ENCODE measurements at regions not wholly inside any gene's neighbourhood (a gene's known extent, or its start where the extent isn't known, plus 50 kb on each side); places are given as distances from the start of the nearest gene placed in this dataset.

GRCh38 chr7:68744036-68744435, 854.2 kb upstream of the AUTS2 start:
- Histone ChIP-seq H3K27ac (ENCODE audit: insufficient read depth, low read length) (no peak overlapping the region), H3K14ac (replicated peaks; ENCODE audit: low read depth, low read length) (no peak overlapping the region), H3K4me2 (ENCODE audit: low read depth, low read length) (no peak overlapping the region), H2AK5ac (ENCODE audit: low read depth, low read length) (no peak overlapping the region), H3K23ac (ENCODE audit: low read depth, low read length) (no peak overlapping the region), H3K18ac (ENCODE audit: low read depth, low read length) (no peak overlapping the region), H3K79me1 (ENCODE audit: low read depth in 1 of 2, low read length in 2 of 2) (no peaks in the 10 kb centered on the region), H3K9ac (ENCODE audit: low read depth, low read length) (no peak overlapping the region), H3K4ac (ENCODE audit: low read depth, low read length) (no peak overlapping the region), H3K4me1 (ENCODE audit: control insufficient read depth, insufficient read depth, low read length) (no peaks in the 10 kb centered on the region), H3K9me3 (ENCODE audit: control insufficient read depth, insufficient read depth, low read length) (no peaks in the 10 kb centered on the region), H4K5ac (ENCODE audit: low read depth, low read length) (no peak overlapping the region), H4K91ac (ENCODE audit: insufficient read depth, low read depth, low read length) (no peak overlapping the region), H3K36me3 (ENCODE audit: control insufficient read depth, insufficient read depth, low read length) (no peaks in the 10 kb centered on the region), H3K56ac (ENCODE audit: extremely low read depth, insufficient read depth, low read length) (no peak overlapping the region), H3K4me3 (ENCODE audit: insufficient read depth, low read depth, low read length) (no peak overlapping the region), H2BK20ac (ENCODE audit: low read depth, low read length) (no peak overlapping the region), H3K27me3 (ENCODE audit: control insufficient read depth, insufficient read depth, low read length) (no peaks in the 10 kb centered on the region), H2AFZ (replicated peaks; ENCODE audit: low read length, poor library complexity) (no peak overlapping the region), H2BK5ac (ENCODE audit: low read depth, low read length, poor library complexity, severe bottlenecking) (no peak overlapping the region), H2BK15ac (ENCODE audit: low read depth, low read length) (no peak overlapping the region), H4K8ac (ENCODE audit: low read depth in 2 of 2, low read length in 2 of 2) (no peak overlapping the region), H2BK120ac (ENCODE audit: low read depth, low read length) (no peak overlapping the region), H2AK9ac (replicated peaks; ENCODE audit: low read depth, low read length, poor library complexity) (no peak overlapping the region), H4K20me1 (ENCODE audit: insufficient read depth, low read length) (no peaks in the 10 kb centered on the region), H3K9me1 (ENCODE audit: insufficient read depth, low read length) (no peaks in the 10 kb centered on the region)
- dilution Hi-C loops (cut with HindIII; ENCODE audit: low sequenced_read_pairs, unreplicated experiment): no loop called here
- in situ Hi-C loops (cut with MboI; ENCODE audit: low sequenced_read_pairs): no loop called here
- no TSS peak for BruUV-seq (replicated peaks)
- ATAC-seq (ENCODE audit: low read depth) (no peak), DNase-seq (no peak)
- WGBS, 2 experiments (ENCODE audit: extremely low coverage in 2 of 2, insufficient read length in 1 of 2): 83% methylated on average over 2 of the region's 5 CpGs; no CpG with 5 or more reads in 1 of the 2 experiments
- ChIA-PET POLR2A (ENCODE audit: unreplicated experiment) (no interaction called here), CTCF (no interaction called here)
- no peak for TF ChIP-seq ELK1 (IDR thresholded peaks at IDR 0.05; ENCODE audit: borderline replicate concordance, low read depth, low read length)
- no peak for TF ChIP-seq MAFK (IDR thresholded peaks at IDR 0.05; ENCODE audit: low read depth, low read length)
- no peak for TF ChIP-seq BHLHE40 (IDR thresholded peaks at IDR 0.05; ENCODE audit: low read depth, low read length)
- TF ChIP-seq CTCF (conservative IDR thresholded peaks at IDR 0.05; ENCODE audit: low read depth, low read length): no peak
- TF ChIP-seq NFE2L2 (IDR thresholded peaks at IDR 0.05; ENCODE audit: low read depth, low read length): no peak
- no peak for TF ChIP-seq POLR2A (IDR thresholded peaks at IDR 0.05; ENCODE audit: low read depth, low read length)
- no peak for TF ChIP-seq RAD21 (IDR thresholded peaks at IDR 0.05; ENCODE audit: low read length)
- intact Hi-C loops (cut with micrococcal nuclease): no loop called here

All from IMR-90 (cell line).